Fibroblast of lung (primary cell): ENCODE measurements at regions not wholly inside any gene's neighbourhood (a gene's known extent, or its start where the extent isn't known, plus 50 kb on each side); places are given as distances from the start of the nearest gene placed in this dataset.

Source experiments
- DNase-seq, 2 donors: peaks; one replicate each; pipeline versions ENCODE4 v3.0.0 to v3.0.0-alpha.2; 2010; ENCODE audit warnings: low read depth in 2 of 2
- H2AFZ ChIP-seq: 2 replicates; pipeline ENCODE4 v1.5.1; 2012; ENCODE audit warnings: low read length, control low read depth, inconsistent platforms
- H3K27ac ChIP-seq: 2 replicates; pipeline ENCODE4 v1.5.1; 2011; ENCODE audit warnings: low read length, control low read depth; ENCODE audit not compliant: insufficient read depth
- H3K27me3 ChIP-seq: 2 replicates; pipeline ENCODE4 v1.5.1; 2011; ENCODE audit warnings: mild to moderate bottlenecking, low read length; ENCODE audit not compliant: control insufficient read depth, insufficient read depth
- H3K36me3 ChIP-seq: 2 replicates; pipeline ENCODE4 v1.5.1; 2011; ENCODE audit warnings: low read length; ENCODE audit not compliant: control insufficient read depth, insufficient read depth
- H3K4me1 ChIP-seq: 2 replicates; pipeline ENCODE4 v1.5.1; 2011; ENCODE audit warnings: low read length; ENCODE audit not compliant: control insufficient read depth, insufficient read depth; ENCODE audit errors: extremely low read depth
- H3K4me2 ChIP-seq: 2 replicates; pipeline ENCODE4 v1.5.1; 2011; ENCODE audit warnings: low read length, control low read depth; ENCODE audit not compliant: insufficient read depth; ENCODE audit errors: extremely low read depth
- H3K4me3 ChIP-seq, 4 experiments: fragments of 200-600 bp in 1 of 4; sonication (generic) in 1 of 4; replicated peaks in 1 of 4; 2 replicates each; pipeline ENCODE4 v1.5.1; 2011 to 2016; ENCODE audit warnings: low read length in 4 of 4, low read depth in 3 of 4, mild to moderate bottlenecking in 3 of 4, control low read depth in 2 of 4, inconsistent platforms in 1 of 4, mixed read lengths in 1 of 4; ENCODE audit not compliant: insufficient read depth in 1 of 4; ENCODE audit errors: control extremely low read depth in 1 of 4
- H3K79me2 ChIP-seq: 2 replicates; pipeline ENCODE4 v1.5.1; 2012; ENCODE audit warnings: mild to moderate bottlenecking, low read length, inconsistent platforms; ENCODE audit not compliant: control insufficient read depth, insufficient read depth
- H3K9ac ChIP-seq: 2 replicates; pipeline ENCODE4 v1.5.1; 2011; ENCODE audit warnings: mild to moderate bottlenecking, low read length, control low read depth; ENCODE audit not compliant: insufficient read depth
- H3K9me3 ChIP-seq: 2 replicates; pipeline ENCODE4 v1.5.1; 2012; ENCODE audit warnings: low read depth, low read length; ENCODE audit not compliant: control insufficient read depth, insufficient read depth
- H4K20me1 ChIP-seq: 2 replicates; pipeline ENCODE4 v1.5.1; 2011; ENCODE audit warnings: low read length; ENCODE audit not compliant: control insufficient read depth, insufficient read depth; ENCODE audit errors: extremely low read depth
- EZH2 ChIP-seq: IDR thresholded peaks from 2 replicates; pipeline ENCODE4 v1.5.1; 2012; ENCODE audit warnings: low read length, control low read depth, mild to moderate bottlenecking; ENCODE audit errors: missing control alignments
- TF ChIP-seq, protein P1 (sequence below), 2 donors: IDR thresholded peaks in 1 of 2; conservative IDR thresholded peaks in 1 of 2; 1 replicate in 1 of 2; 2 replicates in 1 of 2; pipeline ENCODE4 v1.5.1; 2011 to 2012; ENCODE audit warnings: low read length in 2 of 2, control low read depth in 1 of 2, inconsistent platforms in 1 of 2, low read depth in 1 of 2, mild to moderate bottlenecking in 1 of 2

DNA sequence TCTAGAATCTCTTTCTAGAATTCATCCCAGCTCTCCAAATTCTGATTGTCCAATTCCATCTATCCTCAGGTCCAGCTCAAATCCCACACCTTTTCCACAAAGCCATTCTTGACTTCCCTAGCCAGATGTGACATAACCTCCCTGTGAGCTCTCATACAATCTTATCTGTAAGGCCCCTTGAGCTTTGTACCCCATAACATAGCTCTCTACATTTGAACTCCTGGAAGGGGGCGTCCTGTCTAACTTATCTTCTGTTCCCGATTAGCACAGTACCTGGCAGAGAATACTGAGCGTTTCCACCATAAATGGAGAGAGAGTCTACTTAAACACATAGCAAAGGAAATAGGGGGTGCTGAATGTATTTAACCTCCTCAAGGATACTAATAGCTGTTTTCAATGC is 251.6 kb upstream of the RGMB start:
- H3K27ac ChIP-seq: no peak overlapping the region
- no peak for DNase-seq
- no peaks in the 10 kb centered on the region for H3K4me1 ChIP-seq
- no peaks in the 10 kb centered on the region for H3K27me3 ChIP-seq
- H4K20me1 ChIP-seq: no peaks in the 10 kb centered on the region
- TF ChIP-seq, protein P1, sequence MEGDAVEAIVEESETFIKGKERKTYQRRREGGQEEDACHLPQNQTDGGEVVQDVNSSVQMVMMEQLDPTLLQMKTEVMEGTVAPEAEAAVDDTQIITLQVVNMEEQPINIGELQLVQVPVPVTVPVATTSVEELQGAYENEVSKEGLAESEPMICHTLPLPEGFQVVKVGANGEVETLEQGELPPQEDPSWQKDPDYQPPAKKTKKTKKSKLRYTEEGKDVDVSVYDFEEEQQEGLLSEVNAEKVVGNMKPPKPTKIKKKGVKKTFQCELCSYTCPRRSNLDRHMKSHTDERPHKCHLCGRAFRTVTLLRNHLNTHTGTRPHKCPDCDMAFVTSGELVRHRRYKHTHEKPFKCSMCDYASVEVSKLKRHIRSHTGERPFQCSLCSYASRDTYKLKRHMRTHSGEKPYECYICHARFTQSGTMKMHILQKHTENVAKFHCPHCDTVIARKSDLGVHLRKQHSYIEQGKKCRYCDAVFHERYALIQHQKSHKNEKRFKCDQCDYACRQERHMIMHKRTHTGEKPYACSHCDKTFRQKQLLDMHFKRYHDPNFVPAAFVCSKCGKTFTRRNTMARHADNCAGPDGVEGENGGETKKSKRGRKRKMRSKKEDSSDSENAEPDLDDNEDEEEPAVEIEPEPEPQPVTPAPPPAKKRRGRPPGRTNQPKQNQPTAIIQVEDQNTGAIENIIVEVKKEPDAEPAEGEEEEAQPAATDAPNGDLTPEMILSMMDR (conservative IDR thresholded peaks at IDR 0.05 in 1 of 2, IDR thresholded peaks at IDR 0.05 in 1 of 2; ENCODE audit: low read depth in 1 of 2, low read length in 2 of 2): no peak
- TF ChIP-seq EZH2: no peak
- H3K9ac ChIP-seq: no peak overlapping the region
- no peaks in the 10 kb centered on the region for H3K36me3 ChIP-seq
- no peaks in the 10 kb centered on the region for H3K79me2 ChIP-seq
- no peak overlapping the region for H2AFZ ChIP-seq
- H3K9me3 ChIP-seq: no peaks in the 10 kb centered on the region
- H3K4me2 ChIP-seq: no peak overlapping the region
- no peak overlapping the region for H3K4me3 ChIP-seq

DNA sequence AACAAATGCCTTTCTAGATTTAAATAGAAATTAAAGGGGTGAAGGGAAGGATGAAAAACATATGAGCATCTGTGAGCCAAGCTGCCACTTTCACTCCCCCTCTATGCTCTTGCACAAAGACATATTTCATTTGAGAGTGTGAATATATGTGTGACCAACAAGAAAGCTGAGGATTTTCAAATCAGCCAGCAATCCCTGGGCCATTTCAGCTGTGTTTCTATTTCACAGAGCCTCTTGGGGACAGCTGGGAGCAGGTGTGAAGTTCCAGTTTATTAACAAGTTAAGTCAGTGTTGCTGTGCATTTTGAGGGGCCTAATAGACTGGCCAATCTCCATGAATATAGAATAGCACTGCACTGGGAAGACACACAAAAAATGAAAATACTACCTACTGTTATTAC is 248.7 kb upstream of the RGMB start:
- H3K27ac ChIP-seq: no peak overlapping the region
- DNase-seq: no peak
- TF ChIP-seq, protein P1 (conservative IDR thresholded peaks at IDR 0.05 in 1 of 2, IDR thresholded peaks at IDR 0.05 in 1 of 2; ENCODE audit: low read depth in 1 of 2, low read length in 2 of 2): no peak
- no peak for TF ChIP-seq EZH2

DNA sequence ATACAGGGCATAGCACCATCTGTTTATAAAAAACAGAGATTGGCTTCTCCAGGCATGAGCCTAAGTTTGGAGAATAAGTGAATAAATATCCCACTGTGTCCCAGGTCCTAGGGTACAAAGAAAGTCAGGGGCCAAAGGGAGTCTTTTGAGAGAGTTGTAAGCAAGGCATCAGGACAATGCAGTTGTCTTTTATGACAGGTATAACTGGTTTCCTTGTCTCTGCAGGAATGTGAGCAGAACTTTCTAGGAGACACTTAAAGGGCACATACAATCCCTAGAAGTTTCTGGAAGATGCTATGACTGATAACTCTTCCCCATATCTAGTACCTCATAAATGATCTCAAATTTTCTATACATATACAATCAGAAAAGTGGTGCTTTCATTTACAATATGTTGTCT is 245.6 kb upstream of the RGMB start:
- Histone ChIP-seq H4K20me1 (no peaks in the 10 kb centered on the region), H3K4me3 (no peak overlapping the region), H3K36me3 (no peaks in the 10 kb centered on the region), H3K9ac (no peak overlapping the region), H3K27me3 (no peaks in the 10 kb centered on the region), H3K27ac (no peak overlapping the region), H3K79me2 (no peaks in the 10 kb centered on the region), H3K9me3 (no peaks in the 10 kb centered on the region), H3K4me1 (no peaks in the 10 kb centered on the region), H3K4me2 (no peak overlapping the region), H2AFZ (no peak overlapping the region)
- TF ChIP-seq, protein P1 (conservative IDR thresholded peaks at IDR 0.05 in 1 of 2, IDR thresholded peaks at IDR 0.05 in 1 of 2; ENCODE audit: low read depth in 1 of 2, low read length in 2 of 2): no peak
- no peak for TF ChIP-seq EZH2
- no peak for DNase-seq

More for the DNA sequence above, 248.7 kb upstream of the RGMB start:
- Histone ChIP-seq H3K4me2 (no peak overlapping the region), H3K9ac (no peak overlapping the region), H3K27me3 (no peaks in the 10 kb centered on the region), H4K20me1 (no peaks in the 10 kb centered on the region), H3K4me3 (no peak overlapping the region), H3K79me2 (no peaks in the 10 kb centered on the region), H3K4me1 (no peaks in the 10 kb centered on the region), H2AFZ (no peak overlapping the region), H3K9me3 (no peaks in the 10 kb centered on the region), H3K36me3 (no peaks in the 10 kb centered on the region)
